ENCODE measurements at regions not wholly inside any gene's neighbourhood (a gene's known extent, or its start where the extent isn't known, plus 50 kb on each side); places are given as distances from the start of the nearest gene placed in this dataset.

DNA sequence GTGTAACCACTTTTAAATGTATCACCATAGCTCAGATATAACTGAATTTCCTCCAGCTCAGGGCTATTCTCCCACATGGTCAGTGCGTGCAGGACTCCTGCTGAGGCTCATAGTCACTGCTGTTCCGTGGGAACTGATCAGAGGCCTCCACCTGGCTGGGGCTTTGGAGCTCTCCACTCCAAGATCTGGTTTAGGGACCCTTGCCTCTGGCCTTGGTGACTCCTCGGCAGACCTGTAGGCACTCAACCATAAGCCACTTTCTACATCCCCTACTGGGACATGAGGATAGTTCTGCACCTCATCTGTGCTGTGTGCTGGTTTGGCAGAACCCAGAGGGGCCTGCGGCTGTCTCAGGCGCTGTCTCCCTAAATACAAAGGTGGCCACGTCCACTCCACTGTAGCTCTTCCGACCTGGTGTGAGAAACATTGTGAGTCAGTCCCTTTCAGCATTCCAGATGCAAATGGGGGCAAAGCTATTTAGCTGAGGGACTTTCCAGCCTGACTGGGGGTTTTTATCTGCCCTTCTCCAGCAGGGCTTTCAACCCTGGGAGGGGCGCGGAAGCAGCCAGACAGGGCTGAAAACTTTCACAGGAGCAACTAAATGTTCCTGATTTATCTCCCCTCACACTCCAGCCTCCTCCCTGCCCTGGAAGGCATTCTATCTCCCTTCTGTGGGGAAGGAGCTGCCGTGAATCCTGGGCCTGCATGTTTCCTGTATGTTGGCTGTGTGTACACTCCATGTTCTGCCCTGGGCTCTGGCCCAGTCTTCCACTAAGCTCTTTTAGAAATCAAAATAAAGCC lies 218.3 kb upstream of the DAAM1 start:
- Histone ChIP-seq H3K4me3 (no peak overlapping the region), H3K27me3 (replicated peaks in 1 of 7) (no peaks in the 10 kb centered on the region), H3K27ac (no peak overlapping the region), H3K9me3 (no peaks in the 10 kb centered on the region), H3K4me1 (no peaks in the 10 kb centered on the region), H3K36me3 (no peaks in the 10 kb centered on the region)
- intact Hi-C loops (cut with DNase I; ENCODE audit: low total_unique reads), result no loop called here
- TF ChIP-seq, protein P1, sequence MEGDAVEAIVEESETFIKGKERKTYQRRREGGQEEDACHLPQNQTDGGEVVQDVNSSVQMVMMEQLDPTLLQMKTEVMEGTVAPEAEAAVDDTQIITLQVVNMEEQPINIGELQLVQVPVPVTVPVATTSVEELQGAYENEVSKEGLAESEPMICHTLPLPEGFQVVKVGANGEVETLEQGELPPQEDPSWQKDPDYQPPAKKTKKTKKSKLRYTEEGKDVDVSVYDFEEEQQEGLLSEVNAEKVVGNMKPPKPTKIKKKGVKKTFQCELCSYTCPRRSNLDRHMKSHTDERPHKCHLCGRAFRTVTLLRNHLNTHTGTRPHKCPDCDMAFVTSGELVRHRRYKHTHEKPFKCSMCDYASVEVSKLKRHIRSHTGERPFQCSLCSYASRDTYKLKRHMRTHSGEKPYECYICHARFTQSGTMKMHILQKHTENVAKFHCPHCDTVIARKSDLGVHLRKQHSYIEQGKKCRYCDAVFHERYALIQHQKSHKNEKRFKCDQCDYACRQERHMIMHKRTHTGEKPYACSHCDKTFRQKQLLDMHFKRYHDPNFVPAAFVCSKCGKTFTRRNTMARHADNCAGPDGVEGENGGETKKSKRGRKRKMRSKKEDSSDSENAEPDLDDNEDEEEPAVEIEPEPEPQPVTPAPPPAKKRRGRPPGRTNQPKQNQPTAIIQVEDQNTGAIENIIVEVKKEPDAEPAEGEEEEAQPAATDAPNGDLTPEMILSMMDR (IDR thresholded peaks at IDR 0.05 in 8 of 11, conservative IDR thresholded peaks at IDR 0.05 in 3 of 11), result no peak
- TF ChIP-seq POLR2A (IDR thresholded peaks at IDR 0.05) (no peak), POLR2AphosphoS5 (IDR thresholded peaks at IDR 0.05) (no peak)
- 69 to 82% (median 76%) methylated on average over 10 of the region's 10 CpGs for WGBS, 5 donors
- DNase-seq, result no peak

DNA sequence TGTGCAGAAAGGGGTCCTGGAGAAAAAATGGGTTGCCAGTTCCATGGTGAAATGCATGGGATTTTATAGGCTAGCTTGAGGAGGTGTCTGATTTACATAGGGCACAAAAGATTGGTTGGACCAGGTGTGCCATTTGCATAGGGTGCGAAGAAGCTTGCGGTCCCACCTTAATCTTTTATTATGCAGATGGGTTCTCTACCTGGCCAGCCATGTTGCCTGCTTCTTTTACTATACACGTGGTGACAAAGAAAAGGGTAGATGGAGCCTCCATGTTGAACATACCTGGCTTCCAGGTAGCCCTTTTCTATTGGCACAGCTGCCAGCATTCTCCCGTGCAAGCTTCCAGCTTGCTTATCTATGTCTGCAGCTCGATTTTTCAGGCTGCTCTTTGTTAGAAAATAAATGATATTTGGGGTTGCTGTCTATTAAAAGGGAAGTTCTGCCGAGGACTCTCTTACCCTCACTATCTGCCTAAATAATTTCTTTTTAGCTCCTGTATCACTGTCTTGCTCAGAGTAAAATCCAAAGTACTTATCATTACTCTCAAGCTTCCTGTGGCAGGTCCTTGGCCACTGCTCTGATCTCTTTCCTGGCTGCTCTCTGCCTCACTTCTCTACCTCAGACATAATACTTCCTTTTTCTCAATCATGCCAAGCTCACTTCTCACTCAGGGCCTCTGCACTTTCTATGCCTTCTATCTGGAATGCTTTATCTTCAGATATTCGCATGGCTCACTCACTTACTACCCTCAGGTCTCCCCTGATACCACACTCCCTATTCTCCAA lies 216.0 kb upstream of the DAAM1 start:
- intact Hi-C loops (cut with DNase I; ENCODE audit: low total_unique reads), result no loop called here
- DNase-seq, result no peak
- Histone ChIP-seq H3K27me3 (replicated peaks in 1 of 7) (no peaks in the 10 kb centered on the region), H3K27ac (no peak overlapping the region), H3K9me3 (no peaks in the 10 kb centered on the region), H3K4me1 (no peaks in the 10 kb centered on the region), H3K4me3 (no peak overlapping the region), H3K36me3 (no peaks in the 10 kb centered on the region)
- TF ChIP-seq POLR2AphosphoS5 (IDR thresholded peaks at IDR 0.05) (no peak), POLR2A (IDR thresholded peaks at IDR 0.05) (no peak)
- WGBS, 5 donors, result 40 to 49% (median 43%) methylated on average over 7 of the region's 7 CpGs

DNA sequence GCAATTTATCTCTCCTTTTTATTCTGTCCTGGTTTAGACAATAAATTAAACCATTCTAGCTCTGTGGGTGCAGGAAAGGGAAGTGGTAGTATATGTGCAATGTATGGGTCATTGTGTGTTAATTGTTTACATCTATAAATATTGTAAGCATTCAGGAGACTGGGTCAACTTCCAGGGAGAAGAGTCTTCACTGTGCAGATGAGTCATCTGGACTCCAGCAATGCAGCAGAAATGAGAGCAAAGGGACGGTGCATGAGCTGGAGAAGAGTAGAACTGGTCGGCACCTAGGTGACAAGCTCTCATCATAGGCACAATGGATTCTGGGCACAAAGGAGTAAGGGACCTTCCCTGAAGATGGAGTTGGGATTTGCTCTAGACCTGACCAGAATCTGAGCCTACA lies 211.1 kb upstream of the DAAM1 start:
- no peaks in the 10 kb centered on the region for H3K4me1 ChIP-seq
- WGBS, 5 donors, result 82 to 96% (median 90%) methylated on average over 2 of the region's 2 CpGs

DNA sequence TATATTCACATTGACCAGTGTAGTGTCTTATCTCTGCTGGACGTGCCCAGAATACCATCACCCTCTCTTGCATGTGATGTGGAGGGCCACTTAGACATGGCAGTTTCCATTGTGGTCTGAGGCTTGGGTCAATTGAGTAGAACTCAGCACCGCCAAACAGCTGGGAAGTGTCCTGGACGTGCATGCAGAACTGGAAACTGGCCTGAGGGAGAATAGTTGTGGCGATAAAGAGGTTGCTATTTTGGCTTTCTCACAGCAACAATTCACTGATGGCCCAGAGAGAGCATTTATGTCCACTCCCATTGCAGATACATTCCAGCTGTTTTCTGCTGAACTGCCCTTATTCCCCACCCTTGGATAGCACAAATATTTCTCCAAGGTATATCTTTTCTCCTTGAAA lies 210.1 kb upstream of the DAAM1 start:
- intact Hi-C loops (cut with DNase I; ENCODE audit: low total_unique reads), result no loop called here
- 58 to 81% (median 69%) methylated on average over 4 of the region's 4 CpGs for WGBS, 5 donors
- Histone ChIP-seq H3K4me1 (no peaks in the 10 kb centered on the region), H3K27me3 (replicated peaks in 1 of 7) (no peaks in the 10 kb centered on the region), H3K27ac (no peak overlapping the region), H3K36me3 (no peaks in the 10 kb centered on the region), H3K9me3 (no peaks in the 10 kb centered on the region), H3K4me3 (no peak overlapping the region)
- TF ChIP-seq POLR2AphosphoS5 (IDR thresholded peaks at IDR 0.05), result no peak
- TF ChIP-seq POLR2A (IDR thresholded peaks at IDR 0.05), result no peak
- TF ChIP-seq, protein P1 (IDR thresholded peaks at IDR 0.05 in 8 of 11, conservative IDR thresholded peaks at IDR 0.05 in 3 of 11), result no peak
- DNase-seq, result no peak

More for the DNA sequence above, 211.1 kb upstream of the DAAM1 start:
- DNase-seq, result no peak
- intact Hi-C loops (cut with DNase I; ENCODE audit: low total_unique reads), result no loop called here
- Histone ChIP-seq H3K4me3 (no peak overlapping the region), H3K9me3 (no peaks in the 10 kb centered on the region), H3K27me3 (replicated peaks in 1 of 7) (no peaks in the 10 kb centered on the region), H3K27ac (no peak overlapping the region), H3K36me3 (no peaks in the 10 kb centered on the region)
- TF ChIP-seq, protein P1 (IDR thresholded peaks at IDR 0.05 in 8 of 11, conservative IDR thresholded peaks at IDR 0.05 in 3 of 11), result no peak
- TF ChIP-seq POLR2A (IDR thresholded peaks at IDR 0.05) (no peak), POLR2AphosphoS5 (IDR thresholded peaks at IDR 0.05) (no peak)
